H9 (cell line): ENCODE measurements at regions not wholly inside any gene's neighbourhood (a gene's known extent, or its start where the extent isn't known, plus 50 kb on each side); places are given as distances from the start of the nearest gene placed in this dataset.

Source experiments
- DNase-seq: peaks from one replicate; pipeline ENCODE4 v3.0.0-alpha.2; 2017
- H2AFZ ChIP-seq: one replicate; pipeline ENCODE4 v1.6.1; 2013; ENCODE audit warnings: mild to moderate bottlenecking, low read length, control low read depth, moderate library complexity
- H2AK5ac ChIP-seq: 2 replicates; pipeline ENCODE4 v1.6.1; 2013; ENCODE audit warnings: low read length, control low read depth, mixed read lengths; ENCODE audit not compliant: insufficient read length
- H2BK120ac ChIP-seq: one replicate; pipeline ENCODE4 v1.6.1; 2013; ENCODE audit warnings: low read depth, mild to moderate bottlenecking, low read length, control low read depth, inconsistent platforms; ENCODE audit not compliant: poor library complexity, severe bottlenecking
- H2BK12ac ChIP-seq: 2 replicates; pipeline ENCODE4 v1.6.1; 2013; ENCODE audit warnings: low read length, control low read depth, mixed read lengths, low read depth; ENCODE audit not compliant: insufficient read length
- H2BK15ac ChIP-seq: 2 replicates; pipeline ENCODE4 v1.6.1; 2013; ENCODE audit warnings: low read depth, low read length, control low read depth
- H2BK20ac ChIP-seq: one replicate; pipeline ENCODE4 v1.6.1; 2013; ENCODE audit warnings: low read depth, mild to moderate bottlenecking, low read length, control low read depth, inconsistent platforms; ENCODE audit not compliant: poor library complexity, severe bottlenecking
- H2BK5ac ChIP-seq: 2 replicates; pipeline ENCODE4 v1.6.1; 2013; ENCODE audit warnings: low read length, control low read depth, mixed read lengths; ENCODE audit not compliant: insufficient read length
- H3K14ac ChIP-seq: 2 replicates; pipeline ENCODE4 v1.6.1; 2013; ENCODE audit warnings: low read length, control low read depth; ENCODE audit not compliant: insufficient read depth
- H3K18ac ChIP-seq: 2 replicates; pipeline ENCODE4 v1.6.1; 2013; ENCODE audit warnings: low read depth, mild to moderate bottlenecking, mixed read lengths, low read length, control low read depth; ENCODE audit not compliant: insufficient read length
- H3K23ac ChIP-seq: 2 replicates; pipeline ENCODE4 v1.6.1; 2013; ENCODE audit warnings: low read length, control low read depth, mixed read lengths, low read depth; ENCODE audit not compliant: insufficient read length
- H3K23me2 ChIP-seq: 2 replicates; pipeline ENCODE4 v1.6.1; 2013; ENCODE audit warnings: low read depth, mild to moderate bottlenecking, mixed read lengths, low read length, control low read depth; ENCODE audit not compliant: insufficient read length, poor library complexity, severe bottlenecking
- H3K27ac ChIP-seq: 2 replicates; pipeline ENCODE4 v1.5.1; 2013; ENCODE audit warnings: low read length, control low read depth, mixed read lengths, low read depth; ENCODE audit not compliant: insufficient read length
- H3K27me3 ChIP-seq: 2 replicates; pipeline ENCODE4 v1.6.1; 2013; ENCODE audit warnings: low read length, control low read depth, inconsistent platforms; ENCODE audit not compliant: insufficient read depth
- H3K4ac ChIP-seq: 2 replicates; pipeline ENCODE4 v1.6.1; 2013; ENCODE audit warnings: low read depth, mild to moderate bottlenecking, control low read depth, inconsistent platforms, low read length, moderate library complexity
- H3K4me1 ChIP-seq: 2 replicates; pipeline ENCODE4 v1.6.1; 2013; ENCODE audit warnings: low read length, control low read depth, inconsistent platforms; ENCODE audit not compliant: insufficient read depth
- H3K4me2 ChIP-seq: 2 replicates; pipeline ENCODE4 v1.6.1; 2013; ENCODE audit warnings: low read length, control low read depth, mixed read lengths; ENCODE audit not compliant: insufficient read length, insufficient read depth
- H3K56ac ChIP-seq: 2 replicates; pipeline ENCODE4 v1.6.1; 2013; ENCODE audit warnings: low read depth, mild to moderate bottlenecking, mixed read lengths, low read length, control low read depth; ENCODE audit not compliant: insufficient read length
- H3K79me1 ChIP-seq: 2 replicates; pipeline ENCODE4 v1.6.1; 2013; ENCODE audit warnings: low read depth, mild to moderate bottlenecking, moderate library complexity, low read length, control low read depth, inconsistent platforms; ENCODE audit not compliant: insufficient read depth, poor library complexity, severe bottlenecking
- H3K79me2 ChIP-seq: 2 replicates; pipeline ENCODE4 v1.6.1; 2013; ENCODE audit warnings: low read length, control low read depth, inconsistent platforms; ENCODE audit not compliant: insufficient read depth
- H3K9ac ChIP-seq: 2 replicates; pipeline ENCODE4 v1.6.1; 2013; ENCODE audit warnings: low read length, control low read depth, mixed read lengths; ENCODE audit not compliant: insufficient read length; ENCODE audit errors: extremely low read depth
- H3K9me3 ChIP-seq: one replicate; pipeline ENCODE4 v1.6.1; 2013; ENCODE audit warnings: low read depth, low read length, inconsistent platforms; ENCODE audit not compliant: control insufficient read depth
- H3T11ph ChIP-seq: one replicate; pipeline ENCODE4 v1.6.1; 2013; ENCODE audit warnings: mild to moderate bottlenecking, low read length, control low read depth, inconsistent platforms
- H4K20me1 ChIP-seq: one replicate; pipeline ENCODE4 v1.6.1; 2013; ENCODE audit not compliant: control insufficient read depth, insufficient read length, insufficient read depth
- H4K5ac ChIP-seq: 2 replicates; pipeline ENCODE4 v1.6.1; 2013; ENCODE audit warnings: low read depth, mild to moderate bottlenecking, mixed read lengths, low read length, control low read depth; ENCODE audit not compliant: insufficient read length
- H4K8ac ChIP-seq: replicated peaks from 2 replicates; pipeline ENCODE4 v1.6.1; 2013; ENCODE audit warnings: low read length, control low read depth, mixed read lengths, low read depth; ENCODE audit not compliant: insufficient read length
- H4K91ac ChIP-seq: 2 replicates; pipeline ENCODE4 v1.6.1; 2013; ENCODE audit warnings: low read depth, mild to moderate bottlenecking, moderate library complexity, mixed read lengths, low read length, control low read depth; ENCODE audit not compliant: insufficient read length
- H3K27ac Mint-ChIP-seq, 3 experiments: 2 replicates in 2 of 3; 3 replicates in 1 of 3; pipeline ENCODE4 v1.8.0; 2020 to 2021; ENCODE audit warnings: mixed read lengths in 3 of 3, mild to moderate bottlenecking in 1 of 3, moderate library complexity in 1 of 3
- H3K27me3 Mint-ChIP-seq: 2 replicates; pipeline ENCODE4 v1.8.0; 2021; ENCODE audit warnings: low read depth, mild to moderate bottlenecking, moderate library complexity, mixed read lengths
- H3K36me3 Mint-ChIP-seq, 3 experiments: 2 replicates in 2 of 3; 3 replicates in 1 of 3; pipeline ENCODE4 v1.8.0; 2020 to 2021; ENCODE audit warnings: low read depth in 3 of 3, mixed read lengths in 3 of 3; ENCODE audit not compliant: insufficient read depth in 1 of 3
- H3K4me1 Mint-ChIP-seq, 2 experiments: 2 replicates each; pipeline ENCODE4 v1.8.0; 2020; ENCODE audit warnings: mixed read lengths in 2 of 2
- H3K4me3 Mint-ChIP-seq, 2 experiments: 2 replicates in 1 of 2; 3 replicates in 1 of 2; pipeline ENCODE4 v1.8.0; 2020 to 2021; ENCODE audit warnings: mild to moderate bottlenecking in 2 of 2, mixed read lengths in 2 of 2, moderate library complexity in 1 of 2
- H3K9me3 Mint-ChIP-seq, 2 experiments: 2 replicates in 1 of 2; 3 replicates in 1 of 2; pipeline ENCODE4 v1.8.0; 2020; ENCODE audit warnings: mild to moderate bottlenecking in 2 of 2, mixed read lengths in 2 of 2, moderate library complexity in 1 of 2
- WGBS: extraction: QIAGEN DNeasy Blood & Tissue Kit; methylation state at CpG from one replicate; pipeline ENCODE4 v1.1.7; 2013; ENCODE audit warnings: missing lambda C conversion rate, low lambda C conversion rate, mixed read lengths; ENCODE audit not compliant: insufficient read length; ENCODE audit errors: extremely low coverage; 5-methylcytosine and 5-hydroxymethylcytosine counted together
- TF ChIP-seq, protein P1 (sequence below): fragments of 200-600 bp; sonication (generic); conservative IDR thresholded peaks from 3 replicates; pipeline ENCODE4 v1.8.0; 2021; ENCODE audit warnings: antibody characterized with exemption, mild to moderate bottlenecking

DNA sequence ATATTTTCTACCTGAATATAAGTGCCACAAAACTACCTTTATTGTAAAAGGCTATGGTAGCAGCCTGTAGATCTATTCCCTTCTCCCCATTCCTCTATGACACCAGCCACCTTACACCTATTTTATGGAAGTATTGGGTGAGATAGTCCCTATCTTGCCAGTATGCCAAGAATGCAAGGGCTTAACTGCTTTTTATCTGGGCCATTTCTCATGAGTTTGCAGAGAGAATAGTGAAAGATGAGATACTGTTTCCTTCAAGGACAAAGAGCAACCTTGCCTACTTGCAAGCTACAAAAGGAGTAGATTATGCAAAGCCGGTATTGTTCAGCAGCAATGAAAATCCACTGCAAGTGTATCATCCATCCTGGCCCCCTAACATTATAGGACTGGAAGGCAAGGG lies 1775.6 kb upstream of the SEL1L start:
- no peak overlapping the region for H2BK20ac ChIP-seq
- H2AK5ac ChIP-seq, result no peak overlapping the region
- H4K8ac ChIP-seq, result no peak overlapping the region
- H3T11ph ChIP-seq, result no peak overlapping the region
- H2BK120ac ChIP-seq, result no peak overlapping the region
- H2BK15ac ChIP-seq, result no peak overlapping the region
- H3K23me2 ChIP-seq, result no peaks in the 10 kb centered on the region
- no peak overlapping the region for H3K56ac ChIP-seq
- H3K79me2 ChIP-seq, result no peaks in the 10 kb centered on the region
- H3K9me3 ChIP-seq, result no peaks in the 10 kb centered on the region
- H3K27ac Mint-ChIP-seq, result no peak overlapping the region
- no peak overlapping the region for H3K4me3 Mint-ChIP-seq
- no peak overlapping the region for H4K5ac ChIP-seq
- H3K27ac ChIP-seq, result no peak overlapping the region
- no peak overlapping the region for H3K4me2 ChIP-seq
- no peaks in the 10 kb centered on the region for H3K27me3 Mint-ChIP-seq
- no peaks in the 10 kb centered on the region for H3K27me3 ChIP-seq
- H4K91ac ChIP-seq, result no peak overlapping the region
- H3K4me1 Mint-ChIP-seq, result peaks cover 0 to 2% of the 10 kb centered on the region in 2 experiments; a peak in 1 of 4 replicates
- no peak overlapping the region for H2BK12ac ChIP-seq
- no peak overlapping the region for H2BK5ac ChIP-seq
- H3K14ac ChIP-seq, result no peak overlapping the region
- DNase-seq, result no peak
- TF ChIP-seq, protein P1, sequence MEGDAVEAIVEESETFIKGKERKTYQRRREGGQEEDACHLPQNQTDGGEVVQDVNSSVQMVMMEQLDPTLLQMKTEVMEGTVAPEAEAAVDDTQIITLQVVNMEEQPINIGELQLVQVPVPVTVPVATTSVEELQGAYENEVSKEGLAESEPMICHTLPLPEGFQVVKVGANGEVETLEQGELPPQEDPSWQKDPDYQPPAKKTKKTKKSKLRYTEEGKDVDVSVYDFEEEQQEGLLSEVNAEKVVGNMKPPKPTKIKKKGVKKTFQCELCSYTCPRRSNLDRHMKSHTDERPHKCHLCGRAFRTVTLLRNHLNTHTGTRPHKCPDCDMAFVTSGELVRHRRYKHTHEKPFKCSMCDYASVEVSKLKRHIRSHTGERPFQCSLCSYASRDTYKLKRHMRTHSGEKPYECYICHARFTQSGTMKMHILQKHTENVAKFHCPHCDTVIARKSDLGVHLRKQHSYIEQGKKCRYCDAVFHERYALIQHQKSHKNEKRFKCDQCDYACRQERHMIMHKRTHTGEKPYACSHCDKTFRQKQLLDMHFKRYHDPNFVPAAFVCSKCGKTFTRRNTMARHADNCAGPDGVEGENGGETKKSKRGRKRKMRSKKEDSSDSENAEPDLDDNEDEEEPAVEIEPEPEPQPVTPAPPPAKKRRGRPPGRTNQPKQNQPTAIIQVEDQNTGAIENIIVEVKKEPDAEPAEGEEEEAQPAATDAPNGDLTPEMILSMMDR, result no peak
- no peak overlapping the region for H3K18ac ChIP-seq
- no peak overlapping the region for H2AFZ ChIP-seq
- H4K20me1 ChIP-seq, result no peaks in the 10 kb centered on the region
- no peak overlapping the region for H3K23ac ChIP-seq
- H3K9ac ChIP-seq, result no peak overlapping the region
- no peaks in the 10 kb centered on the region for H3K4me1 ChIP-seq
- H3K4ac ChIP-seq, result no peak overlapping the region
- WGBS, result no CpG with 5 or more reads among the region's 1 CpG
- H3K79me1 ChIP-seq, result no peaks in the 10 kb centered on the region
- no peaks in the 10 kb centered on the region for H3K9me3 Mint-ChIP-seq
- no peaks in the 10 kb centered on the region; a peak in 1 of 7 replicates for H3K36me3 Mint-ChIP-seq
